ENCODE measurements at regions not wholly inside any gene's neighbourhood (a gene's known extent, or its start where the extent isn't known, plus 50 kb on each side); places are given as distances from the start of the nearest gene placed in this dataset.

DNA sequence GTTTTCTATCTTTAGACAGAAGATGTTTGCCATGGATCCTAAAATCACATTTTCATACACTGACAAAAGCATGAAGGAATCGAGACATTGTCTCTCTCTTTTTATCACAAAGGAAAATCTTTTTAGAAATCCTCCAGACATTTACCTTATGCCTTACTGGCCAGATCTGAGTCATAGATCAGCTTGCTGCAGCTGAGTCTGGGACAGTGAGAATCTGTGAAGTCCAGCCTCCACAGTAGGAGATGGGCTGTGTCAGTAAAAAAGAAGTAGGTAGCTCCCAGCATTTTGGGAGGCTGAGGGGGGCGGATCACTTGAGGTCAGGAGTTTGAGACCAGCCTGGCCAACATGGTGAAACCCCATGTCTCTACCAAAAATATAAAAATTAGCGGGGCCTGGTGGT lies 333.4 kb upstream of the ZNF462 start:
- Mint-ChIP-seq H3K4me3 (ENCODE audit: low read depth, unreplicated experiment) (no peak overlapping the region), H3K27me3 (ENCODE audit: unreplicated experiment) (no peaks in the 10 kb centered on the region), H3K9me3 (ENCODE audit: low read depth, unreplicated experiment) (no peaks in the 10 kb centered on the region), H3K36me3 (ENCODE audit: insufficient read depth, unreplicated experiment) (no peaks in the 10 kb centered on the region), H3K4me1 (ENCODE audit: low read depth, unreplicated experiment) (no peaks in the 10 kb centered on the region), H3K27ac (ENCODE audit: unreplicated experiment) (no peak overlapping the region)
- DNase-seq = no peak
- BruUV-seq (replicated peaks) = no TSS peak
- TF ChIP-seq, protein P1, sequence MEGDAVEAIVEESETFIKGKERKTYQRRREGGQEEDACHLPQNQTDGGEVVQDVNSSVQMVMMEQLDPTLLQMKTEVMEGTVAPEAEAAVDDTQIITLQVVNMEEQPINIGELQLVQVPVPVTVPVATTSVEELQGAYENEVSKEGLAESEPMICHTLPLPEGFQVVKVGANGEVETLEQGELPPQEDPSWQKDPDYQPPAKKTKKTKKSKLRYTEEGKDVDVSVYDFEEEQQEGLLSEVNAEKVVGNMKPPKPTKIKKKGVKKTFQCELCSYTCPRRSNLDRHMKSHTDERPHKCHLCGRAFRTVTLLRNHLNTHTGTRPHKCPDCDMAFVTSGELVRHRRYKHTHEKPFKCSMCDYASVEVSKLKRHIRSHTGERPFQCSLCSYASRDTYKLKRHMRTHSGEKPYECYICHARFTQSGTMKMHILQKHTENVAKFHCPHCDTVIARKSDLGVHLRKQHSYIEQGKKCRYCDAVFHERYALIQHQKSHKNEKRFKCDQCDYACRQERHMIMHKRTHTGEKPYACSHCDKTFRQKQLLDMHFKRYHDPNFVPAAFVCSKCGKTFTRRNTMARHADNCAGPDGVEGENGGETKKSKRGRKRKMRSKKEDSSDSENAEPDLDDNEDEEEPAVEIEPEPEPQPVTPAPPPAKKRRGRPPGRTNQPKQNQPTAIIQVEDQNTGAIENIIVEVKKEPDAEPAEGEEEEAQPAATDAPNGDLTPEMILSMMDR (IDR thresholded peaks at IDR 0.05; ENCODE audit: unreplicated experiment) = no peak
- CTCF ChIA-PET = interaction anchor here (0.7 kb wide), 1 partner anchor 648 kb away, joined by 3 read pairs; no protein-coding TSS in a partner anchor
- intact Hi-C loops (cut with micrococcal nuclease; ENCODE audit: unreplicated experiment) = no loop called here

DNA sequence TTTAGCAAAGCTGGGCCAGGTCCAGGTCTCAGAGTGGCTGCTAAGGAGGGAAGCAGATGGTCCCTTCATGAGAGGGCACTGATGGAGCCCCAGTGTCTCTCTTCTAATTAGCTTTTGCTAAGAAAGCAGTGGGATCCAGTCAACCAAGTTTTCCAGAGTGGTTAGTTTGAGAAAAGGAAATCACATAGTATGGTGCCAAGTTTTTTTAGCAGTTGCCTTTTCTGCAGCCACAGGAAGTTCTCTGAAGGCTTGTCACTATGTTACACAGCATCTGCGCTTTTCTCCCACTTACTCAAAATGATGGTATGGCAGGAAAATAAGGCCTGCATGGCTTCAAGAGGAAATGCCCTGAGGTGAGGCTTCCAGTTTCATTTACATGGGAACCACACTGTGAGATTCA lies 331.5 kb upstream of the ZNF462 start:
- no peaks in the 10 kb centered on the region for H3K9me3 Mint-ChIP-seq (ENCODE audit: low read depth, unreplicated experiment)
- no peak overlapping the region for H3K4me3 Mint-ChIP-seq (ENCODE audit: low read depth, unreplicated experiment)
- H3K36me3 Mint-ChIP-seq (ENCODE audit: insufficient read depth, unreplicated experiment) = no peaks in the 10 kb centered on the region
- no peak for DNase-seq
- CTCF ChIA-PET = no interaction called here
- intact Hi-C loops (cut with micrococcal nuclease; ENCODE audit: unreplicated experiment) = no loop called here
- no TSS peak for BruUV-seq (replicated peaks)
- no peak overlapping the region for H3K27ac Mint-ChIP-seq (ENCODE audit: unreplicated experiment)
- H3K27me3 Mint-ChIP-seq (ENCODE audit: unreplicated experiment) = no peaks in the 10 kb centered on the region
- TF ChIP-seq, protein P1 (IDR thresholded peaks at IDR 0.05; ENCODE audit: unreplicated experiment) = no peak
- H3K4me1 Mint-ChIP-seq (ENCODE audit: low read depth, unreplicated experiment) = no peaks in the 10 kb centered on the region

DNA sequence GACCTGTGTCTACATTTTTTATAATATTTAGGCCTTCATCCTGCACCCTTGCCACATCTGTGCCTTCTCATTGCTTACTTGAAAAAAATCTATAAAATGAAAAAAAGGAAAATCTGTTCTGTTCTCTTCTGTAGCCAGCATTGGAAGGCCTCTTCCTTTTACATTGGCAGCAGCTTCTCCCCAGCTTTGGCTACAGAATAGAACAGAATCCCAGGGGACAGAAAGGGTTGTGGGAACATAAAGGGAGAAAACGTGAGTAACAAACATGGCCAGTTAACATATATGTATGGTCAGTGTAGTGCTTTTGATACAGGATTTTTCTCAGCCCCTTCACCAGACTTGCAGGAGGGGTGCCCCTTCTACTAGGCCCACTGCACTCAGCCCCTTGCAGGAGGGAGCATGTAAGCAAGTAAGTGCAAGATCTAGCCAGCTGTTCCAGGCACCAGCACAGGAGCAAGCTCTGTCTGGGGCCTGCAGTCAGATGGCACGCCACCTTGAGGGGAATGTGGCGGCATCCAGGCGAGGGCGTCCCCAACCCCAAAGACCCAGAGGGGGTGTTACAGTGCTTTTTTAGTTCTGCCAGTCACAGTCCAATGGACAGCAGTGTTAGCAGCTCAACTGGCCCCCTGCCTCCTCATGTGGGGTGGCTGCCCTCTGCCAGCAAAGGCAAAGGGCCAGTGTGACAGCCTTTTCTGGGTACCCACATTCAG lies 330.5 kb upstream of the ZNF462 start:
- Mint-ChIP-seq H3K27ac (ENCODE audit: unreplicated experiment) (no peak overlapping the region), H3K27me3 (ENCODE audit: unreplicated experiment) (no peaks in the 10 kb centered on the region), H3K4me1 (ENCODE audit: low read depth, unreplicated experiment) (no peaks in the 10 kb centered on the region), H3K4me3 (ENCODE audit: low read depth, unreplicated experiment) (no peak overlapping the region), H3K9me3 (ENCODE audit: low read depth, unreplicated experiment) (no peaks in the 10 kb centered on the region), H3K36me3 (ENCODE audit: insufficient read depth, unreplicated experiment) (no peaks in the 10 kb centered on the region)
- CTCF ChIA-PET = no interaction called here
- TF ChIP-seq, protein P1 (IDR thresholded peaks at IDR 0.05; ENCODE audit: unreplicated experiment) = no peak
- intact Hi-C loops (cut with micrococcal nuclease; ENCODE audit: unreplicated experiment) = no loop called here
- no peak for DNase-seq
- BruUV-seq (replicated peaks) = no TSS peak

DNA sequence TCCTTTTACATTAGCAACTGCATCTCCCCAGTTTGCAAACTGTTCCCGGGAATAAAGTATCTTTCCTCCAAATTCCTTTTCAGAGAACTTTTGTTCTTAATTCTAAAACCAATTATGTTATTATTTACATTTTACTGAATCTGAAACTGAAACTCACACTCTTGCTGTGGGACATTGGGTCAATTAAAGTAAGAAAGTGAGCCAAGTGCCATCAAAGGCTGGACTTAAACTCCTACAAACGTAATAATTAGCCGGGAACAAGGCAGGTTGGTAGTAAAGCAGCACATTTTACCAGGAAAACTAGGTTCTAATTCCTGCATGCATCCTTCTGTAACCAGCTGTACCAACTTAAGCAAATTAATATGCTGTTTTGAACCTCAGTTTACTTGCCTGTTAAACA lies 328.2 kb upstream of the ZNF462 start:
- no peaks in the 10 kb centered on the region for H3K9me3 Mint-ChIP-seq (ENCODE audit: low read depth, unreplicated experiment)
- no peaks in the 10 kb centered on the region for H3K36me3 Mint-ChIP-seq (ENCODE audit: insufficient read depth, unreplicated experiment)
- no peak overlapping the region for H3K4me3 Mint-ChIP-seq (ENCODE audit: low read depth, unreplicated experiment)
- intact Hi-C loops (cut with micrococcal nuclease; ENCODE audit: unreplicated experiment) = no loop called here
- no peak overlapping the region for H3K27ac Mint-ChIP-seq (ENCODE audit: unreplicated experiment)
- no peak for DNase-seq
- no peaks in the 10 kb centered on the region for H3K4me1 Mint-ChIP-seq (ENCODE audit: low read depth, unreplicated experiment)
- CTCF ChIA-PET = no interaction called here
- no TSS peak for BruUV-seq (replicated peaks)
- no peaks in the 10 kb centered on the region for H3K27me3 Mint-ChIP-seq (ENCODE audit: unreplicated experiment)
- TF ChIP-seq, protein P1 (IDR thresholded peaks at IDR 0.05; ENCODE audit: unreplicated experiment) = no peak
